A673 (cell line): ENCODE measurements at regions not wholly inside any gene's neighbourhood (a gene's known extent, or its start where the extent isn't known, plus 50 kb on each side); places are given as distances from the start of the nearest gene placed in this dataset.

Experiments used
- CTCF ChIP-seq: fragments of 300-800, 200-600 bp; sonication (generic); conservative IDR thresholded peaks from 2 replicates; pipeline ENCODE4 v1.5.1; 2017; ENCODE audit warnings: low read depth, mild to moderate bottlenecking, antibody characterized with exemption, low read length, moderate library complexity, mixed read lengths
- EZH2 ChIP-seq: fragments of 200-600 bp; sonication (generic); IDR thresholded peaks from 2 replicates; pipeline ENCODE4 v1.6.1; 2017; ENCODE audit warnings: borderline replicate concordance, low read depth, mild to moderate bottlenecking, mixed read lengths, antibody characterized with exemption, low read length; ENCODE audit not compliant: poor library complexity, severe bottlenecking

GRCh38 chr21:35281956-35282355, 232.9 kb upstream of the RUNX1 start:
- no peak for TF ChIP-seq CTCF
- no peak for TF ChIP-seq EZH2
